Endothelial cell (in vitro differentiated cells): ENCODE measurements at regions not wholly inside any gene's neighbourhood (a gene's known extent, or its start where the extent isn't known, plus 50 kb on each side); places are given as distances from the start of the nearest gene placed in this dataset.

Source experiments
- DNase-seq: peaks from one replicate; pipeline ENCODE4 v3.0.0; 2021; ENCODE audit warnings: low spot score
- H3K27ac Mint-ChIP-seq: one replicate; pipeline ENCODE4 v1.8.0; 2021; ENCODE audit warnings: mixed read lengths, inconsistent platforms; ENCODE audit not compliant: unreplicated experiment
- H3K27me3 Mint-ChIP-seq: one replicate; pipeline ENCODE4 v1.8.0; 2021; ENCODE audit warnings: mild to moderate bottlenecking, moderate library complexity, mixed read lengths, inconsistent platforms; ENCODE audit not compliant: unreplicated experiment
- H3K36me3 Mint-ChIP-seq: one replicate; pipeline ENCODE4 v1.8.0; 2021; ENCODE audit warnings: mild to moderate bottlenecking, low read depth, mixed read lengths, inconsistent platforms; ENCODE audit not compliant: unreplicated experiment
- H3K4me1 Mint-ChIP-seq: one replicate; pipeline ENCODE4 v1.8.0; 2021; ENCODE audit warnings: mild to moderate bottlenecking, mixed read lengths, inconsistent platforms; ENCODE audit not compliant: unreplicated experiment
- H3K4me3 Mint-ChIP-seq: one replicate; pipeline ENCODE4 v1.8.0; 2021; ENCODE audit warnings: mild to moderate bottlenecking, mixed read lengths, inconsistent platforms; ENCODE audit not compliant: unreplicated experiment
- H3K9me3 Mint-ChIP-seq: one replicate; pipeline ENCODE4 v1.8.0; 2021; ENCODE audit warnings: mixed read lengths, inconsistent platforms; ENCODE audit not compliant: unreplicated experiment
- TF ChIP-seq, protein P1 (sequence below): fragments of 200-600 bp; sonication (generic); IDR thresholded peaks from one replicate; pipeline ENCODE4 v1.5.0; 2021; ENCODE audit warnings: antibody characterized with exemption; ENCODE audit not compliant: unreplicated experiment

DNA sequence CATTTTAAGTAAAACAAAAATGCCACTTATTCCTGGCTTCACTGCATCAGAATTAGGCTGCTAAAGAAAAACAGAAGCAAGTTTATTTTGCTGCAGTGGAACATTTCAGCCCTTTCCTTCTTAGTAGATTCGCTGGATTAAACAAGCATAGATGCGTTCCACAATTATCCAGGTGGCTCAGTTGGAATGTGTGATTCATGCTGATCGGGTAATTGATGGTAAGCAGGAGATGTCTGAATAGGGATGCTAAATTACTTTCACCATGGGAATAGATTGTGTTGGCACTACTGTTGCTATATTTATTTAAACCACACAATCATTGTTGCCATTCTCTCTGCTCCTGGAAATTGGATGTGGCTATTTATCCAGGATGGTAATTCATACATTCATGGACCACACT is 440.1 kb upstream of the DDI1 start:
- no peaks in the 10 kb centered on the region for H3K9me3 Mint-ChIP-seq
- H3K27me3 Mint-ChIP-seq = peaks cover 3% of the 10 kb centered on the region
- TF ChIP-seq, protein P1, sequence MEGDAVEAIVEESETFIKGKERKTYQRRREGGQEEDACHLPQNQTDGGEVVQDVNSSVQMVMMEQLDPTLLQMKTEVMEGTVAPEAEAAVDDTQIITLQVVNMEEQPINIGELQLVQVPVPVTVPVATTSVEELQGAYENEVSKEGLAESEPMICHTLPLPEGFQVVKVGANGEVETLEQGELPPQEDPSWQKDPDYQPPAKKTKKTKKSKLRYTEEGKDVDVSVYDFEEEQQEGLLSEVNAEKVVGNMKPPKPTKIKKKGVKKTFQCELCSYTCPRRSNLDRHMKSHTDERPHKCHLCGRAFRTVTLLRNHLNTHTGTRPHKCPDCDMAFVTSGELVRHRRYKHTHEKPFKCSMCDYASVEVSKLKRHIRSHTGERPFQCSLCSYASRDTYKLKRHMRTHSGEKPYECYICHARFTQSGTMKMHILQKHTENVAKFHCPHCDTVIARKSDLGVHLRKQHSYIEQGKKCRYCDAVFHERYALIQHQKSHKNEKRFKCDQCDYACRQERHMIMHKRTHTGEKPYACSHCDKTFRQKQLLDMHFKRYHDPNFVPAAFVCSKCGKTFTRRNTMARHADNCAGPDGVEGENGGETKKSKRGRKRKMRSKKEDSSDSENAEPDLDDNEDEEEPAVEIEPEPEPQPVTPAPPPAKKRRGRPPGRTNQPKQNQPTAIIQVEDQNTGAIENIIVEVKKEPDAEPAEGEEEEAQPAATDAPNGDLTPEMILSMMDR = no peak
- H3K4me1 Mint-ChIP-seq = peaks cover 4% of the 10 kb centered on the region
- no peak overlapping the region for H3K4me3 Mint-ChIP-seq
- H3K27ac Mint-ChIP-seq = no peak overlapping the region
- no peak for DNase-seq
- H3K36me3 Mint-ChIP-seq = no peaks in the 10 kb centered on the region

DNA sequence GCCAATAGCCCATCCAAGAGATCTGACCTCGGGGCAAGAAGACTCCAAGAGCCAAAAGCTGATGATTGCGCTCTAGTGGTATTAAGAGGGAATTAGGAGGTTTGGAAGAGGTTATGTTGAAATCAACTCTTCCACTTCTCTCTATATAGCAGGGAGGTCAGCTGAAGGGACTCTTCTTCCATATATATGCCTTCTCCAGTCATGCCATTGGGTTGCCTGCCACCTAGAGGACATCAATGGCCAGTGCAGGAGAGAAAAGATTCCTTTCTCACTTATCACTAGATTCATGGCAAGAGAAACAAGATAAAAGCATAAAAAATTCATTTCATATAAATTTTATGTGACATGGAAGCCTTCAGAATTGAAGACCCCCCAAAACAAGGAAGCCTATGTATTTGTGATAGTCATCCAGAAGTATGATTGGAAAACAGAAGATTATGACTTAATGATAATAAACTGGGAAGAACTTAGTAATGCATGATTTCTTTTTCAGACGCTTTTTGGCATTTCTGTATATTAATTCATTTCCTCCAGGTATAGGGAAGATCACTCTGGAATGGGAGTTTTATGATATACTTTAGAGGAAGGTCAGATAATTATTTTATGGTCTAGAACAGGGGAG is 435.1 kb upstream of the DDI1 start:
- Mint-ChIP-seq H3K9me3 (no peaks in the 10 kb centered on the region), H3K4me1 (peaks cover 11% of the 10 kb centered on the region), H3K36me3 (no peaks in the 10 kb centered on the region), H3K27ac (no peak overlapping the region), H3K27me3 (no peaks in the 10 kb centered on the region), H3K4me3 (no peak overlapping the region)
- TF ChIP-seq, protein P1 = peak; percentile 91
- DNase-seq = peak; percentile 48

DNA sequence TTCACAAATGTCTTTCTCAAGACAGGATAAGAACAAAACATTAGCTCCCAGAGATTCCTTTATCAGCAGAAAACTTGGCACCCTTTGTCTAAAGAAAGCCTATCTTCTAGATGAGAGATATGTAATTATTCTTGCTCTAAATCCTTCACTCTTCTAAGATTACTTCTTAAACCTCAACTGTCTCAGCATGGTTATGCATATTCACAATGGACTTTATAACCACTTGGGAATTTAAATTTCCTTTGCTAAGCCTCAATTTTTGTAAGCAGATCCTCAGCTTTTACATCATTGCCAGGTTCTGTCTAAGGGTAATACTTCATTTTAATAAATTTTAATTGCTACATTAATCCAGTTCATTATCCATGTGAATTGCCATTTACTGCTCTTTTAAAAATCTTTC is 433.6 kb upstream of the DDI1 start:
- Mint-ChIP-seq H3K36me3 (no peaks in the 10 kb centered on the region), H3K27ac (no peak overlapping the region), H3K9me3 (no peaks in the 10 kb centered on the region), H3K27me3 (no peaks in the 10 kb centered on the region), H3K4me3 (no peak overlapping the region), H3K4me1 (peaks cover 11% of the 10 kb centered on the region)
- TF ChIP-seq, protein P1 = no peak
- DNase-seq = no peak

DNA sequence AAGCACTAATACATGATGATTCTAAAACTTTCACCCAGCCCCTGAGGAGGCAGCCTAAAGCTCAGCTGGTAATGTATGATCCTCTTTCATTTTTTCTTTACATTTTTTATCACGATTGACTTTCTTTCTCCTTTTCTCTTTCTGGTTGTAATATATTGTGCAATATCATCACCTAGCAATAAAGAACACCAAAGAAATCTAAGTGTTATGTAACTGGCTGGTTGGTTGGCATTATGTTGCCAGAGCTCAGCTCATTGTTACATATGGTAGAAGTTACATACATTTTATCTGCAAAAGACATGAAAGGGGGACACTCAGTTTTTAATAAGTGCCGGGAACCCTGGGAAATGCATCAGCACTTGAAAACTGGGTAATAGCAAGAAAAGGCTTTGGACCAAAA is 432.1 kb upstream of the DDI1 start:
- no peak overlapping the region for H3K27ac Mint-ChIP-seq
- TF ChIP-seq, protein P1 = no peak
- H3K4me1 Mint-ChIP-seq = peaks cover 8% of the 10 kb centered on the region
- DNase-seq = no peak
- H3K27me3 Mint-ChIP-seq = no peaks in the 10 kb centered on the region
- H3K4me3 Mint-ChIP-seq = no peak overlapping the region
- H3K36me3 Mint-ChIP-seq = no peaks in the 10 kb centered on the region
- no peaks in the 10 kb centered on the region for H3K9me3 Mint-ChIP-seq

DNA sequence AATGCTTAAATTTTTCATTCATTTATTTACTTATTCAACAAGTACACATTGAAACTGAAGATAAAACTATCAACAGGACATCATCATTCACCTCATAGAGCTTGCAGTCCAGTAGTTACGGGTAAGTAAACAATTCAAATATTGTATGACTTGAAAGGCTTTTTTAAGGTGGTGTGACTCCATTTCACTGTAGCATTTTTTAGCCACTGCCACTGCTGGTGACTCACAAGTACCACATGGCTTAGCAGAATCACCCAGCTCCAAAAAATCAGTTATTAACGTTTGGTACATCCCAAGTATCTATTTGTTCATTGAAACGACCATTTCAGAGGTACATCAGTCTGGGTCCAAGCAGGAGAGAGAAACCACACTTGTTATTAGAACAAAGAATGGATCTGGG is 427.9 kb upstream of the DDI1 start:
- TF ChIP-seq, protein P1 = no peak
- Mint-ChIP-seq H3K27me3 (peaks cover 2% of the 10 kb centered on the region), H3K9me3 (no peaks in the 10 kb centered on the region), H3K27ac (no peak overlapping the region), H3K36me3 (no peaks in the 10 kb centered on the region), H3K4me3 (no peak overlapping the region), H3K4me1 (no peaks in the 10 kb centered on the region)
- no peak for DNase-seq
